GM23338 (cell line): ENCODE measurements at regions not wholly inside any gene's neighbourhood (a gene's known extent, or its start where the extent isn't known, plus 50 kb on each side); places are given as distances from the start of the nearest gene placed in this dataset.

Experiments
- CREB1 ChIP-seq: fragments of 250-450 bp; sonication (Bioruptor Pico); IDR thresholded peaks from 2 replicates; pipeline ENCODE4 v1.5.0; 2020; ENCODE audit warnings: low read depth, mild to moderate bottlenecking, moderate library complexity
- EZH2 ChIP-seq: fragments of 200-600 bp; sonication (generic); IDR thresholded peaks from one replicate; pipeline ENCODE4 v1.8.0; 2017; ENCODE audit warnings: antibody characterized with exemption, mild to moderate bottlenecking, low read depth; ENCODE audit not compliant: unreplicated experiment
- EZH2phosphoT487 ChIP-seq: fragments of 200-600 bp; sonication (generic); IDR thresholded peaks from one replicate; pipeline ENCODE4 v1.8.1; 2018; ENCODE audit warnings: antibody characterized with exemption; ENCODE audit not compliant: unreplicated experiment
- JUNB ChIP-seq: IDR thresholded peaks from one replicate; pipeline ENCODE4 v1.6.1; 2016; ENCODE audit warnings: antibody characterized with exemption; ENCODE audit not compliant: unreplicated experiment
- NANOG ChIP-seq: IDR thresholded peaks from 2 replicates; pipeline ENCODE4 v1.6.1; 2016; ENCODE audit warnings: antibody characterized with exemption, borderline replicate concordance
- POLR2AphosphoS5 ChIP-seq: IDR thresholded peaks from 2 replicates; pipeline ENCODE4 v1.6.1; 2016; ENCODE audit warnings: antibody characterized with exemption, low read depth
- STAT1 ChIP-seq: IDR thresholded peaks from one replicate; pipeline ENCODE4 v1.6.1; 2016; ENCODE audit warnings: antibody characterized with exemption; ENCODE audit not compliant: unreplicated experiment
- ZNF331 ChIP-seq: fragments of 250-450 bp; sonication (Bioruptor Pico); IDR thresholded peaks from 2 replicates; pipeline ENCODE4 v1.5.0; 2020; ENCODE audit warnings: low read depth, mild to moderate bottlenecking, moderate library complexity
- TF ChIP-seq, protein P1 (sequence below), 2 experiments: fragments of 200-600 bp in 1 of 2; sonication (generic) in 1 of 2; conservative IDR thresholded peaks; 2 replicates each; pipeline versions ENCODE4 v1.5.1 to v1.6.1; 2016 to 2017; ENCODE audit warnings: antibody characterized with exemption in 2 of 2, low read depth in 2 of 2, mild to moderate bottlenecking in 2 of 2, moderate library complexity in 1 of 2
- TF ChIP-seq, protein P2 (sequence below): IDR thresholded peaks from one replicate; pipeline ENCODE4 v1.6.1; 2018; ENCODE audit warnings: antibody characterized with exemption; ENCODE audit not compliant: unreplicated experiment
- TF ChIP-seq, protein P3 (sequence below): fragments of 250-450 bp; sonication (Bioruptor Pico); IDR thresholded peaks from 2 replicates; pipeline ENCODE4 v1.5.0; 2020; ENCODE audit warnings: mild to moderate bottlenecking, moderate library complexity
- TF ChIP-seq, protein P4 (sequence below): IDR thresholded peaks from 2 replicates; pipeline ENCODE4 v1.6.1; 2016; ENCODE audit warnings: antibody characterized with exemption

DNA sequence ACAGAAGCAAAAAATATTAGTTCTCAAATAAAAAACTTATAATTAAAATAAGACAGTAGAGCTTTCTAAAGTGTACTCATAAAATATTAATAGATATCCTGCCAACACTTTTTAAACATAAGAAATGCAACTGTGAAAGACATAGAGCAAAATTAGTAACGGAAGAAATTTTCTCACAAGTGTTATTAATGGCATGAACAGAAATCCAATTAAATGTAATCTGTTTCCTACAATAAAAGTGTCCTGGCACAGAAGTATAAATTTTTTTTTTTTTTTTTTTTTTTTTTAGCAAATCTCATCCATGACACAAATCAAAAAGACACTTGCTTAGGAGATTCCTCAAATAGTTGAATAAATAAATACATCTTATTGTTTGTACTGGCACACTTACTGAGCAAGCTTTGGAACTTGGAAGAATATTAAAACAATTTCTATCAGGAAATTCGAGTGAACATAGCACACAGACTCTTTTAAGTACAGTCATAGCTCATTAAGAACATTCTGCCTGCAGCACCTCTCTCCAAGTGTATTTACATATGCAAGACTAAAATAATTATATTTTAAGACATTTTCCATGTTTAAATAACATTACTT is 227.2 kb upstream of the ROBO2 start:
- TF ChIP-seq EZH2: no peak
- TF ChIP-seq EZH2phosphoT487: no peak
- TF ChIP-seq, protein P1, sequence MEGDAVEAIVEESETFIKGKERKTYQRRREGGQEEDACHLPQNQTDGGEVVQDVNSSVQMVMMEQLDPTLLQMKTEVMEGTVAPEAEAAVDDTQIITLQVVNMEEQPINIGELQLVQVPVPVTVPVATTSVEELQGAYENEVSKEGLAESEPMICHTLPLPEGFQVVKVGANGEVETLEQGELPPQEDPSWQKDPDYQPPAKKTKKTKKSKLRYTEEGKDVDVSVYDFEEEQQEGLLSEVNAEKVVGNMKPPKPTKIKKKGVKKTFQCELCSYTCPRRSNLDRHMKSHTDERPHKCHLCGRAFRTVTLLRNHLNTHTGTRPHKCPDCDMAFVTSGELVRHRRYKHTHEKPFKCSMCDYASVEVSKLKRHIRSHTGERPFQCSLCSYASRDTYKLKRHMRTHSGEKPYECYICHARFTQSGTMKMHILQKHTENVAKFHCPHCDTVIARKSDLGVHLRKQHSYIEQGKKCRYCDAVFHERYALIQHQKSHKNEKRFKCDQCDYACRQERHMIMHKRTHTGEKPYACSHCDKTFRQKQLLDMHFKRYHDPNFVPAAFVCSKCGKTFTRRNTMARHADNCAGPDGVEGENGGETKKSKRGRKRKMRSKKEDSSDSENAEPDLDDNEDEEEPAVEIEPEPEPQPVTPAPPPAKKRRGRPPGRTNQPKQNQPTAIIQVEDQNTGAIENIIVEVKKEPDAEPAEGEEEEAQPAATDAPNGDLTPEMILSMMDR (conservative IDR thresholded peaks at IDR 0.05; ENCODE audit: low read depth in 2 of 2): no peak
- TF ChIP-seq, protein P2, sequence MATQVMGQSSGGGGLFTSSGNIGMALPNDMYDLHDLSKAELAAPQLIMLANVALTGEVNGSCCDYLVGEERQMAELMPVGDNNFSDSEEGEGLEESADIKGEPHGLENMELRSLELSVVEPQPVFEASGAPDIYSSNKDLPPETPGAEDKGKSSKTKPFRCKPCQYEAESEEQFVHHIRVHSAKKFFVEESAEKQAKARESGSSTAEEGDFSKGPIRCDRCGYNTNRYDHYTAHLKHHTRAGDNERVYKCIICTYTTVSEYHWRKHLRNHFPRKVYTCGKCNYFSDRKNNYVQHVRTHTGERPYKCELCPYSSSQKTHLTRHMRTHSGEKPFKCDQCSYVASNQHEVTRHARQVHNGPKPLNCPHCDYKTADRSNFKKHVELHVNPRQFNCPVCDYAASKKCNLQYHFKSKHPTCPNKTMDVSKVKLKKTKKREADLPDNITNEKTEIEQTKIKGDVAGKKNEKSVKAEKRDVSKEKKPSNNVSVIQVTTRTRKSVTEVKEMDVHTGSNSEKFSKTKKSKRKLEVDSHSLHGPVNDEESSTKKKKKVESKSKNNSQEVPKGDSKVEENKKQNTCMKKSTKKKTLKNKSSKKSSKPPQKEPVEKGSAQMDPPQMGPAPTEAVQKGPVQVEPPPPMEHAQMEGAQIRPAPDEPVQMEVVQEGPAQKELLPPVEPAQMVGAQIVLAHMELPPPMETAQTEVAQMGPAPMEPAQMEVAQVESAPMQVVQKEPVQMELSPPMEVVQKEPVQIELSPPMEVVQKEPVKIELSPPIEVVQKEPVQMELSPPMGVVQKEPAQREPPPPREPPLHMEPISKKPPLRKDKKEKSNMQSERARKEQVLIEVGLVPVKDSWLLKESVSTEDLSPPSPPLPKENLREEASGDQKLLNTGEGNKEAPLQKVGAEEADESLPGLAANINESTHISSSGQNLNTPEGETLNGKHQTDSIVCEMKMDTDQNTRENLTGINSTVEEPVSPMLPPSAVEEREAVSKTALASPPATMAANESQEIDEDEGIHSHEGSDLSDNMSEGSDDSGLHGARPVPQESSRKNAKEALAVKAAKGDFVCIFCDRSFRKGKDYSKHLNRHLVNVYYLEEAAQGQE: no peak
- TF ChIP-seq, protein P3, sequence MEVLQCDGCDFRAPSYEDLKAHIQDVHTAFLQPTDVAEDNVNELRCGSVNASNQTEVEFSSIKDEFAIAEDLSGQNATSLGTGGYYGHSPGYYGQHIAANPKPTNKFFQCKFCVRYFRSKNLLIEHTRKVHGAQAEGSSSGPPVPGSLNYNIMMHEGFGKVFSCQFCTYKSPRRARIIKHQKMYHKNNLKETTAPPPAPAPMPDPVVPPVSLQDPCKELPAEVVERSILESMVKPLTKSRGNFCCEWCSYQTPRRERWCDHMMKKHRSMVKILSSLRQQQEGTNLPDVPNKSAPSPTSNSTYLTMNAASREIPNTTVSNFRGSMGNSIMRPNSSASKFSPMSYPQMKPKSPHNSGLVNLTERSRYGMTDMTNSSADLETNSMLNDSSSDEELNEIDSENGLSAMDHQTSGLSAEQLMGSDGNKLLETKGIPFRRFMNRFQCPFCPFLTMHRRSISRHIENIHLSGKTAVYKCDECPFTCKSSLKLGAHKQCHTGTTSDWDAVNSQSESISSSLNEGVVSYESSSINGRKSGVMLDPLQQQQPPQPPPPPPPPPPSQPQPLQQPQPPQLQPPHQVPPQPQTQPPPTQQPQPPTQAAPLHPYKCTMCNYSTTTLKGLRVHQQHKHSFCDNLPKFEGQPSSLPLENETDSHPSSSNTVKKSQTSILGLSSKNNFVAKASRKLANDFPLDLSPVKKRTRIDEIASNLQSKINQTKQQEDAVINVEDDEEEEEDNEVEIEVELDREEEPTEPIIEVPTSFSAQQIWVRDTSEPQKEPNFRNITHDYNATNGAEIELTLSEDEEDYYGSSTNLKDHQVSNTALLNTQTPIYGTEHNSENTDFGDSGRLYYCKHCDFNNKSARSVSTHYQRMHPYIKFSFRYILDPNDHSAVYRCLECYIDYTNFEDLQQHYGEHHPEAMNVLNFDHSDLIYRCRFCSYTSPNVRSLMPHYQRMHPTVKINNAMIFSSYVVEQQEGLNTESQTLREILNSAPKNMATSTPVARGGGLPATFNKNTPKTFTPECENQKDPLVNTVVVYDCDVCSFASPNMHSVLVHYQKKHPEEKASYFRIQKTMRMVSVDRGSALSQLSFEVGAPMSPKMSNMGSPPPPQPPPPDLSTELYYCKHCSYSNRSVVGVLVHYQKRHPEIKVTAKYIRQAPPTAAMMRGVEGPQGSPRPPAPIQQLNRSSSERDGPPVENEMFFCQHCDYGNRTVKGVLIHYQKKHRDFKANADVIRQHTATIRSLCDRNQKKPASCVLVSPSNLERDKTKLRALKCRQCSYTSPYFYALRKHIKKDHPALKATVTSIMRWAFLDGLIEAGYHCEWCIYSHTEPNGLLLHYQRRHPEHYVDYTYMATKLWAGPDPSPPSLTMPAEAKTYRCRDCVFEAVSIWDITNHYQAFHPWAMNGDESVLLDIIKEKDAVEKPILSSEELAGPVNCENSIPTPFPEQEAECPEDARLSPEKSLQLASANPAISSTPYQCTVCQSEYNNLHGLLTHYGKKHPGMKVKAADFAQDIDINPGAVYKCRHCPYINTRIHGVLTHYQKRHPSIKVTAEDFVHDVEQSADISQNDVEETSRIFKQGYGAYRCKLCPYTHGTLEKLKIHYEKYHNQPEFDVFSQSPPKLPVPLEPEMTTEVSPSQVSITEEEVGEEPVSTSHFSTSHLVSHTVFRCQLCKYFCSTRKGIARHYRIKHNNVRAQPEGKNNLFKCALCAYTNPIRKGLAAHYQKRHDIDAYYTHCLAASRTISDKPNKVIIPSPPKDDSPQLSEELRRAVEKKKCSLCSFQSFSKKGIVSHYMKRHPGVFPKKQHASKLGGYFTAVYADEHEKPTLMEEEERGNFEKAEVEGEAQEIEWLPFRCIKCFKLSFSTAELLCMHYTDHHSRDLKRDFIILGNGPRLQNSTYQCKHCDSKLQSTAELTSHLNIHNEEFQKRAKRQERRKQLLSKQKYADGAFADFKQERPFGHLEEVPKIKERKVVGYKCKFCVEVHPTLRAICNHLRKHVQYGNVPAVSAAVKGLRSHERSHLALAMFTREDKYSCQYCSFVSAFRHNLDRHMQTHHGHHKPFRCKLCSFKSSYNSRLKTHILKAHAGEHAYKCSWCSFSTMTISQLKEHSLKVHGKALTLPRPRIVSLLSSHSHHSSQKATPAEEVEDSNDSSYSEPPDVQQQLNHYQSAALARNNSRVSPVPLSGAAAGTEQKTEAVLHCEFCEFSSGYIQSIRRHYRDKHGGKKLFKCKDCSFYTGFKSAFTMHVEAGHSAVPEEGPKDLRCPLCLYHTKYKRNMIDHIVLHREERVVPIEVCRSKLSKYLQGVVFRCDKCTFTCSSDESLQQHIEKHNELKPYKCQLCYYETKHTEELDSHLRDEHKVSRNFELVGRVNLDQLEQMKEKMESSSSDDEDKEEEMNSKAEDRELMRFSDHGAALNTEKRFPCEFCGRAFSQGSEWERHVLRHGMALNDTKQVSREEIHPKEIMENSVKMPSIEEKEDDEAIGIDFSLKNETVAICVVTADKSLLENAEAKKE (CRISPR knock-in tag): no peak
- TF ChIP-seq POLR2AphosphoS5: no peak
- TF ChIP-seq NANOG: no peak
- TF ChIP-seq, protein P4, sequence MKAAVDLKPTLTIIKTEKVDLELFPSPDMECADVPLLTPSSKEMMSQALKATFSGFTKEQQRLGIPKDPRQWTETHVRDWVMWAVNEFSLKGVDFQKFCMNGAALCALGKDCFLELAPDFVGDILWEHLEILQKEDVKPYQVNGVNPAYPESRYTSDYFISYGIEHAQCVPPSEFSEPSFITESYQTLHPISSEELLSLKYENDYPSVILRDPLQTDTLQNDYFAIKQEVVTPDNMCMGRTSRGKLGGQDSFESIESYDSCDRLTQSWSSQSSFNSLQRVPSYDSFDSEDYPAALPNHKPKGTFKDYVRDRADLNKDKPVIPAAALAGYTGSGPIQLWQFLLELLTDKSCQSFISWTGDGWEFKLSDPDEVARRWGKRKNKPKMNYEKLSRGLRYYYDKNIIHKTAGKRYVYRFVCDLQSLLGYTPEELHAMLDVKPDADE: no peak
- TF ChIP-seq CREB1 (CRISPR knock-in tag): no peak
- no peak for TF ChIP-seq STAT1
- TF ChIP-seq JUNB: no peak
- no peak for TF ChIP-seq ZNF331
